KOPT-K1 (cell line): ENCODE measurements at regions not wholly inside any gene's neighbourhood (a gene's known extent, or its start where the extent isn't known, plus 50 kb on each side); places are given as distances from the start of the nearest gene placed in this dataset.

ENCODE experiments used
- H3K27ac ChIP-seq: fragments of 200-600 bp; sonication (generic); 2 replicates; pipeline ENCODE4 v1.5.1; 2016; ENCODE audit warnings: antibody characterized with exemption, mild to moderate bottlenecking, low read depth, low read length; ENCODE audit not compliant: poor library complexity, severe bottlenecking
- H3K36me3 ChIP-seq: fragments of 200-600 bp; sonication (generic); 2 replicates; pipeline ENCODE4 v1.5.1; 2017; ENCODE audit warnings: antibody characterized with exemption, mild to moderate bottlenecking, low read length, moderate library complexity; ENCODE audit not compliant: insufficient read depth
- H3K9me3 ChIP-seq: fragments of 200-600 bp; sonication (generic); 2 replicates; pipeline ENCODE4 v1.5.1; 2017; ENCODE audit warnings: antibody characterized with exemption, low read length, mild to moderate bottlenecking; ENCODE audit not compliant: insufficient read depth, poor library complexity, severe bottlenecking

DNA sequence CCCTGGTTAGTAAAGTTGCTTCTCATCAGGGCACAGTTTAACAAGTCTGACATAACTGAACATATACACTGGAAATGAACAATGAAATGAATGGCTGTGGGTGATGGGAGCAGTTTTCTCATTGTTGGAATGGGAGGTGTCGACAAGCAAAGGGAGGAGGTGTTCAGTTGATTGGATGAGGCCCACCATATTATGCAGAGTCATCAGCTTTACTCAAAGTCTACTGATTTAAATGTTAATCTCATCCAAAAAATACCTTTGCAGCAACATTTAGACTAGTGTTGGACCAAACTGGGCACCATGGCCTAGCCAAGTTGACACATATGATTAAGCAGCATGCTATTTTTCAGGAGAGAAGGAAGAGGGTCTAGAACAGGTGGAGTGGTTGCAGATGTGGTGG lies 201.7 kb downstream of the RAMP3 start:
- H3K36me3 ChIP-seq: no peaks in the 10 kb centered on the region
- H3K27ac ChIP-seq: no peak overlapping the region
- H3K9me3 ChIP-seq: no peaks in the 10 kb centered on the region

GRCh38 chr7:45359776-45360175 lies 202.2 kb downstream of the RAMP3 start:
- Histone ChIP-seq H3K9me3 (no peaks in the 10 kb centered on the region), H3K36me3 (no peaks in the 10 kb centered on the region), H3K27ac (no peak overlapping the region)

DNA sequence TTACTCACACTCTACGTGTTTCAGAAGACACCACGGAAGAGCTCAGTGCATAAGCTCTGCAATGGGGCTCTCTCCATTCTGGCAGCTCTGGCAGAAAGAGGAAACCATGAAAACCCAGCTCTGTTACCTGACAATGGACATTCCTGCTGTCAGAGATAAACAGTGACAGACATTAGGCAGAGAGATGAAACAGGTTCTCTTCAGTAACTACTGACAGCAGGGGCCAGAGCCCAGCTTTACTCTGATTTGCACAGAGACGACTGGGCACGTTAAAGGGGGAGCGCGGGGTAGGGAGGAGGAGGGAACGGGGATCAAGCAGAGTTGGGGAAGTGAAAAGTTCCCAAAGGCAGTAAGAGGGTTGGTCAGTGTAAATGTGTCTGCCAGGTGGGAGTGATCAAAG lies 206.1 kb downstream of the RAMP3 start:
- Histone ChIP-seq H3K27ac (no peak overlapping the region), H3K9me3 (no peaks in the 10 kb centered on the region), H3K36me3 (no peaks in the 10 kb centered on the region)

GRCh38 chr7:45365341-45365740 lies 207.8 kb downstream of the RAMP3 start:
- Histone ChIP-seq H3K36me3 (no peaks in the 10 kb centered on the region), H3K27ac (no peak overlapping the region), H3K9me3 (no peaks in the 10 kb centered on the region)

GRCh38 chr7:45366475-45366874 lies 207.7 kb upstream of the ADCY1 start:
- Histone ChIP-seq H3K36me3 (no peaks in the 10 kb centered on the region), H3K27ac (no peak overlapping the region)

DNA sequence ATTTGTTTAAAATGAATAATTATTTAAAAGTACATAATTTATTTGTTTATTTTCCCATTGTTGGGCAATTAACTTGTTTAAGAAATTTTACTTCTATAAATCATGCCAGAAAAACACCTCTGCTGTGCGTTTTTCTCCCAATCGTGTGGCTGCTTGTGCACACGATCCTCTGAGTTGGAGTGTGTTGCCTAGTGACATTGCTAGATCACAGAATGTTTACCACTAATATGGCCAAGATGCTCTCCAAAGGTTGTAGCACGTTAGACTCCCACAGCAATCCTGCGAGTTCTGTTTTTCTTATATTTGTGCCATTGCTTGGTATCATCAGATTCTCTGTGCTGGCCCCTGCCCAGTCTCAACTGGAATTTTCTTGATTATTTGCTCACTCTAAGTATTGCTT lies 207.1 kb upstream of the ADCY1 start:
- H3K27ac ChIP-seq: no peak overlapping the region
- no peaks in the 10 kb centered on the region for H3K9me3 ChIP-seq
- H3K36me3 ChIP-seq: no peaks in the 10 kb centered on the region

More at GRCh38 chr7:45366475-45366874, 207.7 kb upstream of the ADCY1 start:
- no peaks in the 10 kb centered on the region for H3K9me3 ChIP-seq

DNA sequence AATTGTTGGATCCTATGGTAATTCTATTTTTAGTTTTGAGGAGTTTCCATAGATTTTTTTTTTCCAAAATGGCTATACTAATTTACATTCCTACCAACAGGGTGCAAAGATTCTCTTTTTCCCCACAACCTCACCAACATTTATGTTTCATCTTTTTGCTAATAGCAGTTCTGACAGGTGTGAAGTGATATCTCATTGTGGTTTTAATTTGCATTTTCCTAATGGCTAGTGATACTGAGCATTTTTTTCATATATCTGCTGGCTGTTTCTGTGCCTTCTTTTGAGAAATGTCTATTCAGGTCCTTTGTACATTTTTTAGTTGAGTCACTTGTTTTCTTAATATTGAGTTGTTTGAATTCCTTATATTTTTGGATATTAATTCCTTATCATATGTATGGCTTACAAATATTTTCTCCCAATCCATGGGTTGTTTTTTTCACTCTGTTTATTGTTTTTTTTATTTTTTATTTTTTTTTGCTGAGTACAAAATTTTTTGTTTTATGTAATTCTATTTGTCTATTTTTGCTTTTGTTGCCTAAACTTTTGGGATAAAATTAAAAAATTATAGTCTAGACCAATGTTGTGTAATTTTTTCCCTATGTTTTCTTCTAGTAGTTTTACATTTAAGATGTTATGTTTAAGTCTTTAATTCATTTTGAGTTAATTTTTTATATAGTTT lies 205.9 kb upstream of the ADCY1 start:
- no peaks in the 10 kb centered on the region for H3K9me3 ChIP-seq
- no peaks in the 10 kb centered on the region for H3K36me3 ChIP-seq
- H3K27ac ChIP-seq: no peak overlapping the region

GRCh38 chr7:45384499-45384898 lies 189.7 kb upstream of the ADCY1 start:
- Histone ChIP-seq H3K27ac (no peak overlapping the region), H3K36me3 (no peaks in the 10 kb centered on the region)

DNA sequence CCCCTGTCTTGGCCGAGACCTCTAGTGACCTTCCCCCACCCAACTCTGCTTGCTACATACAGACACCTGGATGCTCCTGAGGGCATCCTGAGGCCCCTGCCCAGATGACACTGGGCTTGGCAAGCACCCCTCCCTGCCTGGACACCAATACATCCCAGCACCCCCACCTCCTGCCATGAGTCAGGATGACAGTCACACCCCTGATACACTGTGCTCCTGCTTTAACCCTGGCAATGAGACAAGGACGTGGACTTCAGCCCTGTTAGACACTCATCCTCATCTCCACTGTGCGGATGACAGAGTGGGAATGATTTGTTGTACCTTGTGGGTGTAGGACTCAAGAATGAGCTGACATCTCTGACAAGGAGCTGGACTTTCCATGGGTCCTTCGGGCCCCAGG lies 186.3 kb upstream of the ADCY1 start:
- no peaks in the 10 kb centered on the region for H3K36me3 ChIP-seq
- no peak overlapping the region for H3K27ac ChIP-seq
- no peaks in the 10 kb centered on the region for H3K9me3 ChIP-seq

More at GRCh38 chr7:45384499-45384898, 189.7 kb upstream of the ADCY1 start:
- H3K9me3 ChIP-seq: no peaks in the 10 kb centered on the region

DNA sequence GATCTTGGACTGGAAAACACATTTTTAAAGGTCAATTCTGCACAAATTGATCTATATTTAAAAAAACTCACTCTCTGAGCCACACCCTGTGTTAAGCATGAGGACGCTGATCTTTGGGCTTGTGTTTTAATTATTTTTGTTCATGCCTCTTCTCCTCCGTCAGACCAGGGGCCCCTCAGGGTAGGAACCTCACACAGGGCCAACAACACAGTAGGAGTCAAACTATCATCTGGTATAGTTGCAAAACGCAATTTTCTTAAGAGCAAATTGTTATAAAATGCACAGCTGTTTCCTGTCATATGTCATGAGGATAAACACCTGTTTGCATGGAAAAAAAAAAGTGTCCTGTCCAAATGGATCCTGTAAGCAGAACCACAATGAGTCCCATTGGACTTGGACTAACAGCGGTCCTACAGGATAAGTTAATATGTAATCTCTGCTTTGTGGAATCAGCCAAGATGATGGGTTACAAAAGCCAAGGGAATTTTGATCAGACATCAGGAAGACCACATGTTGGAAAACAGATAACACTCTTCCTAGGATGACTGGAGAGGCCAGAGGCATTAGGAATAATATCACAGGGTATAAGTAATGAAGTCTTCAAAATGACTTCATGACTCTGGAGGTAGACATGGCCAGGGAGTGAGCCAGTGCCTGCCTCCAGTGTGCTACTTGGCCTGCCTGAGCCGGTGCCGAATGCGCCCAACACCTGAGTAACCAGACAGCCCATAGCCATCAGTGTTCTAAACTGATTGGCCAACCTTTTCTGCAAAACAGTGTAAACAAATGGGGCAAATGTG lies 184.9 kb upstream of the ADCY1 start:
- H3K9me3 ChIP-seq: peaks cover 9% of the 10 kb centered on the region
- H3K27ac ChIP-seq: no peak overlapping the region
- no peaks in the 10 kb centered on the region for H3K36me3 ChIP-seq

GRCh38 chr7:45390180-45390579 lies 184.0 kb upstream of the ADCY1 start:
- no peaks in the 10 kb centered on the region for H3K36me3 ChIP-seq
- H3K9me3 ChIP-seq: peaks cover 18% of the 10 kb centered on the region
- H3K27ac ChIP-seq: no peak overlapping the region

DNA sequence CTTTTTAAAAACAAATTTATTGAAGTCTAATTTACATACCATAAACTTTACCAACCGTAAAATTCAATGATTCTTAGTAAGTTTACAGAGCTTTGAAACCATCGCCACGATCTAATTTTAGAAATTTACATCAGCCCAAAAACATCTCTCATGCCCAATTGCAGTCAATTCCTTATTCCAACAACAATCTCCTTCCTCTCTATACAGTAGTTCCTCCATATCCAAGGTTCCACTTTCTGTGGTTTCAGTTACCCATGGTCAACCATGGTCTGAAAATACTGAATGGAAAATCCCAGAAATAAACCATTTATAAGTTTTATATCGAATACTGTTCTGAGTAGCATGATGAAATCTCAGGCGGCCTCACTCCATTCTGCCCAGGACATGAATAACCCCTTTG lies 183.4 kb upstream of the ADCY1 start:
- no peaks in the 10 kb centered on the region for H3K36me3 ChIP-seq
- H3K9me3 ChIP-seq: peaks cover 18% of the 10 kb centered on the region
- no peak overlapping the region for H3K27ac ChIP-seq

- no peak overlapping the region for H3K27ac ChIP-seq
- no peaks in the 10 kb centered on the region for H3K36me3 ChIP-seq
- H3K9me3 ChIP-seq: peaks cover 18% of the 10 kb centered on the region
Measured at GRCh38 chr7:45391618-45392451, 182.3 kb upstream of the ADCY1 start.

GRCh38 chr7:45394117-45394708 lies 180.0 kb upstream of the ADCY1 start:
- Histone ChIP-seq H3K36me3 (no peaks in the 10 kb centered on the region), H3K9me3 (peaks cover 18% of the 10 kb centered on the region), H3K27ac (no peak overlapping the region)

DNA sequence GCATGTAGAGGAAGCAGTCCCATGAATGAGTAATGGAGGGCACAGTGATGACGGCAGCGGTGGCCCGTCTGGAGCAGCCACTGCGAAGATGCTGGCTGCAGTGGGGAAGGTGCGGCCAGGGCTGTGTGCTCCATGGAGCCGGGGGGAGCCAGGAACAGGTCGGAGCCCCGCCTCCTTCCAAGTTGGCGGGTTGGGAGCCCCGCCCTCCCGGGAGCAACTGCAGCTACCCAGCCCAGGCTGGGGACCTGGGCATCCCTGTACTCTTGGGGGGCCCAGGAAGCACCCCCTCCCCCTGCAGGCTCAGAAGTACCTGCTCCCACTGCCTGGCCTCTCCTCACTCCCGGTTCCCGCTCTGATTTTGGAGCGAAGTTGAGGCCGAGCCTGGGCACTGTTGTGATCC lies 175.1 kb upstream of the ADCY1 start:
- Histone ChIP-seq H3K9me3 (peaks cover 11% of the 10 kb centered on the region), H3K36me3 (no peaks in the 10 kb centered on the region), H3K27ac (no peak overlapping the region)
